ENCODE measurements at regions not wholly inside any gene's neighbourhood (a gene's known extent, or its start where the extent isn't known, plus 50 kb on each side); places are given as distances from the start of the nearest gene placed in this dataset.

DNA sequence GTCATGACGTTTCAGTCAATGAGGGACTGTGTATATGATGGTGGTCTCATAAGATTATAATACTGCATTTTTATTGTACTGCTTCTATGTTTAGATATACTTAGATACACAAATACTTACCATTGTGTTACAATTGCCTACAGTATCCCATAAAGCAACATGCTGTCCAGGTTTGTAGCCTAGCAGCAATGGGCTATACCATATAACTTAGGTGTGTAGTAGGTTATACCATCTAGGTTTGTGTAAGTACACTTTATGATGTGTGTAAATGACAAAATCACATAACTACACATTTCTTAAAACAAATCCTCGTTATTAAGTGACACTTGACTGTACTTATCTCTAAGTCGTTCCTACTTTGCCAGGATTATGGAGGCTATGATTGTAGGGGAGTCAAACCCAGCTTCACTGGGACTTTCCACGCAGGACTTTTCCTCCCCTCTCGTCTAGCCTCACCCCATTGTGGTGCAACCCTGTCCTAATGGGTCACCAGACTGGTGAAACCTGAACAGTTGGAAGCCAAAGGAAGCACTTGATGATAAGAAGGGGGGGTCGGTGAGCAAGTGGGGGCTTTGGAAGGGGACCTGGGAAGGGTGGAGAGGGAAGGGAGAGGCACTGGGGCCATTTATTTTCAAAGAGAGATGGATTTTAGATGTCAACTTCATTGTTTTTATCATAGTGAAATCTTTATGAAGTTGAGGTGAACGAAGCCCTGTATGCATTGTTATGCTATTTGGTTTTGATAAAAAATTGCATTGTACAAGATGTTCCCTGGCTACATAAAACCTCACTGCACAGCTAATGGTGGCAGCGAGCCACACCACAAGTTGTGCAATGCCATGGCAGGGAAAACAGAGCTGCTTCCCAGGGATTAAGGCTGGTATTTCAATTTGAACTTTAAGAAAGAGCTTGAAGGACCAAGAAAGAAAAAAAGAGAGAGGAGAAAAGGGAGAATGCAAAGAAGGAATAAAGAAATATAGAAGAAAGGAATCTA, 129.1 kb downstream of the EHF start:
- TF ChIP-seq, protein P1, sequence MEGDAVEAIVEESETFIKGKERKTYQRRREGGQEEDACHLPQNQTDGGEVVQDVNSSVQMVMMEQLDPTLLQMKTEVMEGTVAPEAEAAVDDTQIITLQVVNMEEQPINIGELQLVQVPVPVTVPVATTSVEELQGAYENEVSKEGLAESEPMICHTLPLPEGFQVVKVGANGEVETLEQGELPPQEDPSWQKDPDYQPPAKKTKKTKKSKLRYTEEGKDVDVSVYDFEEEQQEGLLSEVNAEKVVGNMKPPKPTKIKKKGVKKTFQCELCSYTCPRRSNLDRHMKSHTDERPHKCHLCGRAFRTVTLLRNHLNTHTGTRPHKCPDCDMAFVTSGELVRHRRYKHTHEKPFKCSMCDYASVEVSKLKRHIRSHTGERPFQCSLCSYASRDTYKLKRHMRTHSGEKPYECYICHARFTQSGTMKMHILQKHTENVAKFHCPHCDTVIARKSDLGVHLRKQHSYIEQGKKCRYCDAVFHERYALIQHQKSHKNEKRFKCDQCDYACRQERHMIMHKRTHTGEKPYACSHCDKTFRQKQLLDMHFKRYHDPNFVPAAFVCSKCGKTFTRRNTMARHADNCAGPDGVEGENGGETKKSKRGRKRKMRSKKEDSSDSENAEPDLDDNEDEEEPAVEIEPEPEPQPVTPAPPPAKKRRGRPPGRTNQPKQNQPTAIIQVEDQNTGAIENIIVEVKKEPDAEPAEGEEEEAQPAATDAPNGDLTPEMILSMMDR (IDR thresholded peaks at IDR 0.05; ENCODE audit: insufficient read depth, low read length) = no peak
- H3K4me3 ChIP-seq (ENCODE audit: low read depth, low read length) = no peak overlapping the region
- peak; percentile 95 for DNase-seq (ENCODE audit: low read depth)

DNA sequence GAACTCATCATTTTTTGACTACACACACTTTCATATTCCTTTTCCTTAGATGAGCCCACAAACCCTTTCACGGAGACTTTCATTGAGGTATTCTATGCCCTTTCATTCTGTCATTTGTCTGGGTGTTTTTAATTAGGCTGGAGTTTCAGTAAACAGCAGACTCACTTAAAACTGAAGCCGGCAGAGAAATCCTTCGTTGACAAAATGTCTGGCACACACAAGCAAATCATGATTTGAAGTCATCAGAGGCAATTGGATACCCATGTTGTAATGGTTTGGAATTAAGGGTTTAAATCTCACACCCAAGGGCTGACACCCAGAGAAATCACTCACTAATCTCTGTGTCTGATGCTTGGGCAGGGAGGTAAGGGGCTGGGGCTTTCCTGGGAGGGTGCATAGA, 127.1 kb downstream of the EHF start:
- TF ChIP-seq, protein P1 (IDR thresholded peaks at IDR 0.05; ENCODE audit: insufficient read depth, low read length) = no peak
- H3K4me3 ChIP-seq (ENCODE audit: low read depth, low read length) = no peak overlapping the region
- DNase-seq (ENCODE audit: low read depth) = no peak

DNA sequence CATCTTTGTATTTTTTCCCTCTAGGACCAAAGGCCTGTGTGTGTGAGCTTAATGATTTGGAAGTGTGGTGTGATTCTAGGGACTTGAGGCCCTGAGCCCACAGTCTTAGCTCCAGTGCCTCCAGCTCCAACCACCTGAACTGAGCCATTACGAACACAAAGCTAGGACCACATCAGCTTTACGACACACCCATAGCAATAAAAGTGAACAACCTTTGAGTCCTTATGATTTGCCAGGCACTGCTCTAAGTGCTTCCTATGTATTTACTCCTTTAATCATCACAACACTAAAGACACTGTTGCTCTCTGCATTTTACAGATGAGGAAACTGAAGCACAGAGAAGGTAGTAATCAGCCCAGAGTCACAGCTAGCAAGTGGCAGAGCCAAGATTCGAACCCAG, 126.4 kb downstream of the EHF start:
- TF ChIP-seq, protein P1 (IDR thresholded peaks at IDR 0.05; ENCODE audit: insufficient read depth, low read length) = no peak

DNA sequence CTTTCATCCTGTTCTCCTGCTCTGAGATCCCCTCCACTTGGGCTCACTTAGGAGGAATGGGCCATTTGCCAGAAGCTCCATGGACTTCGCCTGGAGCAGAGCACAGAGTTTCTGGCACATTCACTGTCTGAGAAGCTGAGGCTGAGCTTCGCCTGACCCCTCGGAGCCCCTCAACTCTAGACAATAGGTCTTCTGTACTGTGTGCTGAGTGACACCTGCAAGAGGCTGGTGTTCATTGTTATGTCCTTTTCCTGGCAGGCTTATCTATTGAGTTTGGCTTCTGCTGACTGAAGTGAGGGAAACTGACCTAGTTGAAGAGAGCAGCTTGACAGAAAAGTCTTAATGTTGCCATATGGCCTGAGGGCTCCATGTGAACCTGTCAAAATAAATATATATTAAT, 124.3 kb downstream of the EHF start:
- TF ChIP-seq, protein P1 (IDR thresholded peaks at IDR 0.05; ENCODE audit: insufficient read depth, low read length) = no peak
- H3K4me3 ChIP-seq (ENCODE audit: low read depth, low read length) = no peak overlapping the region
- no peak for DNase-seq (ENCODE audit: low read depth)

More for the DNA sequence above, 126.4 kb downstream of the EHF start:
- DNase-seq (ENCODE audit: low read depth) = no peak
- no peak overlapping the region for H3K4me3 ChIP-seq (ENCODE audit: low read depth, low read length)

DNA sequence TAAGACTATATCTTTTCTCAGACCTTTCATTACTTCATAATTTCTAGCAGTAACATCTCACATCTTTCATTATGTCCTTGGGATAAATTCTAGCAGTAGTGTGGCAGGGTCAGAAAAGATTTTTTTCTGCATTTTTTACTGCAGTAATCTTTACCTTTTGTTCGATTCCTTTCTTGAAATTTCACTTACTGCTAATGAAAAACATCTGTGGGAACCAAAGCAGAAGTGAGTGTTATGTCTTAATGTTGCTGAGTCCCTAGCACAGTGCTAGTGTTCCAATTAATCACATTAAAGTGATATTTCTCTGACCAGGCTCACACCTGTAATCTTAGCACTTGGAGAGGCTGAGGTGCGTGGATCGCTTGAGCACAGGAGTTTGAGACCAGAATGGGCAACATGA, 123.6 kb downstream of the EHF start:
- TF ChIP-seq, protein P1 (IDR thresholded peaks at IDR 0.05; ENCODE audit: insufficient read depth, low read length) = no peak
- peak; percentile 24 for DNase-seq (ENCODE audit: low read depth)
- no peak overlapping the region for H3K4me3 ChIP-seq (ENCODE audit: low read depth, low read length)

DNA sequence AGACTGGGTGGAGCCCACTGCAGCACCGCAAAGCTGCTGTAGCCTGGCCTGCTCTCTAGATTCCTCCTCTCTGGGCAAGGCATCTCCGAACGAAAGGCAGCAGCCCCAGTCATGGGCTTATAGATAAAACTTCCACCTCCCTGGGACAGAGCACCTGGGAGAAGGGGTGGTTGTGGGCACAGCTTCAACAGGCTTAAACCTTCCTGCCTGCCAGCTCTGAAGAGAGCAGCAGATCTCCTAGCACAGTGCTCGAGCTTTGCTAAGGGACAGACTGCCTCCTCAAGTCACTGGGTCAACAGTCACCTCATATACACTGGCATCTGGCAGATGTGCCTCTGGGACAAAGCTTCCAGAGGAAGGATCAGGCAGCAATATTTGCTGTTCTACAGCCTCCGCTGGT, 117.3 kb downstream of the EHF start:
- H3K4me3 ChIP-seq (ENCODE audit: low read depth, low read length) = no peak overlapping the region
- TF ChIP-seq, protein P1 (IDR thresholded peaks at IDR 0.05; ENCODE audit: insufficient read depth, low read length) = no peak
- no peak for DNase-seq (ENCODE audit: low read depth)

Data from fibroblast of the aortic adventitia (primary cell).